ENCODE measurements at regions not wholly inside any gene's neighbourhood (a gene's known extent, or its start where the extent isn't known, plus 50 kb on each side); places are given as distances from the start of the nearest gene placed in this dataset.

- TF ChIP-seq POLR2A (IDR thresholded peaks at IDR 0.05): no peak
- TF ChIP-seq, protein P1, sequence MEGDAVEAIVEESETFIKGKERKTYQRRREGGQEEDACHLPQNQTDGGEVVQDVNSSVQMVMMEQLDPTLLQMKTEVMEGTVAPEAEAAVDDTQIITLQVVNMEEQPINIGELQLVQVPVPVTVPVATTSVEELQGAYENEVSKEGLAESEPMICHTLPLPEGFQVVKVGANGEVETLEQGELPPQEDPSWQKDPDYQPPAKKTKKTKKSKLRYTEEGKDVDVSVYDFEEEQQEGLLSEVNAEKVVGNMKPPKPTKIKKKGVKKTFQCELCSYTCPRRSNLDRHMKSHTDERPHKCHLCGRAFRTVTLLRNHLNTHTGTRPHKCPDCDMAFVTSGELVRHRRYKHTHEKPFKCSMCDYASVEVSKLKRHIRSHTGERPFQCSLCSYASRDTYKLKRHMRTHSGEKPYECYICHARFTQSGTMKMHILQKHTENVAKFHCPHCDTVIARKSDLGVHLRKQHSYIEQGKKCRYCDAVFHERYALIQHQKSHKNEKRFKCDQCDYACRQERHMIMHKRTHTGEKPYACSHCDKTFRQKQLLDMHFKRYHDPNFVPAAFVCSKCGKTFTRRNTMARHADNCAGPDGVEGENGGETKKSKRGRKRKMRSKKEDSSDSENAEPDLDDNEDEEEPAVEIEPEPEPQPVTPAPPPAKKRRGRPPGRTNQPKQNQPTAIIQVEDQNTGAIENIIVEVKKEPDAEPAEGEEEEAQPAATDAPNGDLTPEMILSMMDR (IDR thresholded peaks at IDR 0.05): no peak
- no peak for TF ChIP-seq EP300 (IDR thresholded peaks at IDR 0.05)
These were observed 371.1 kb downstream of the DHX35 start for GRCh38 chr20:39333211-39333610.

All from tibial nerve (tissue), 4 donors.